GM19035 (cell line): ENCODE measurements at regions not wholly inside any gene's neighbourhood (a gene's known extent, or its start where the extent isn't known, plus 50 kb on each side); places are given as distances from the start of the nearest gene placed in this dataset.
"Not testable (repeated sequence)": the region's sequence is repeated elsewhere in the genome, so short reads cannot be mapped to it uniquely, and the experiment has no call there.

Experiments
- ATAC-seq: cut with Tn5 transposase; IDR thresholded peaks from one replicate; pipeline ENCODE4 v1.9.1; 2021; ENCODE audit not compliant: unreplicated experiment

DNA sequence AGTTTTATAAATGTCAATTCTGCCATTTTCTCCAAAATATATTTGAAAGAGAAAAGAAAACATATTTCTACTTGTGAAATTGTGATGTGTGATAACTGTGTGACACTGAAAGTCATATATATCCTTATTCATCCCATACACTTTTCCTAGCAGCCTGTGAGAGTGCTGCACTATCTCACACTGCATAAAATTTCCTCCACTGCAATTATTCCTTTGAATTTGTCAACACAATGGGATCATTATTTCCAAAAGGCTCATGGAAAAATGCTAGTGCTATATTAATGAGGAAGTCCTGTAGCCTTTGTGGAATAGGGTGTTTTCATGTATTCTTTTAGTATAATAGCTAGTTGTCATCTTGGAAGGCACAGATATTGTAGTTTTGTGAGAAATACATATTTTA is 504.1 kb downstream of the RPL10L start:
- ATAC-seq, result no peak

DNA sequence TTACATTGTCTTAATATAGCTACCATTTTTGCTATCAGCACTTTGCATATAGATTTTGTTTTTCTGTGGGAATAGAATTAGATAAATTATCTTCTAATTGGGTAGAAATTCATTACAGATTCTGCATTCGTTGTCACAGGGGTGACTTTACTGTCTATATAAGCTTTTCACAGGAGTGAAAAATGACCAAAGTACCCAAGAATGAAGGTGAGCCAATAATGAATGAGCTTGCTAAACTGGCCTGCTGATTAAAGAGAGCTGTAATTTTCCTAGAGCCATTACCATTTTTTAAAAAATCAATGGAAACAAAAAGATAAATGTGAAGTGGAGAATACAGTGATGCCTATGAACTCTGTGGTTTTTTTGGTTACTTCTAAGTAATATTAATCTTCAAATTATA is 504.6 kb downstream of the RPL10L start:
- no peak for ATAC-seq

DNA sequence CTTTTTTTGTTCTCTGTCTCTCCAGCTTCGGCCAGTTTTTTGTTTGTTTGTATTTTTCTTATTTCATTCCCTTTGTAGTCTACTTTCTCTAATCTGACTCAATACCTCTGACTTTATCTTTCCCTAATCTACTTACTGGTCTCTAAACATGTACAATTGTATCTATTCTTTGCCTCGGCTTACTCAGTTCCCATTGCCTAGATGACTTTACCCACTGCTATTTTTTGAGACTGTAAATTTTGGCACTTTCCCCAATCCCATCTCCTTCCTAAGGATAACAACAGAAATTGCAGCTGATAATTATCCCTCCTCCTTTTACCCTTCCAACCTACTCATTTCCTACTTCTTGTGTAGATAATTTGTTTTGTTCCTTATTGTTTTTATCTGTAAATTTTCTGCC is 511.1 kb downstream of the RPL10L start:
- no peak for ATAC-seq

DNA sequence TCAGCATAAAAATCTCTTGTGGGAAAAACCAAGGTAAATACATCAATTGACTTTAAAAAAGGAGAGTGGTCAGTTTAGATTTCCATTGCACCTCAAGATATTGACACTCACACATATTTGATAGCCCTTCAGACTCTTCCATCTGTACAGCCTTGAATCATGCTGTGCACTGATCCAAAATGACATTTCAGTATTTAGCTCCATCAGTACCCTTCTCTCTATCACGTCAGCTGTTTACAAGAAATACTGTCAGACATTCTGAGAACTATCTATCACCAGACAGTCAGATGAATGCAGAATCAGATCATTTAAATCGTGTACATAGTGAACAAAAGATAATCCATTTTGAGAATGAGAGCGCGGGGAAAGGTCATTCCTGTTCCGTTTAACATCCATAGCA is 511.9 kb downstream of the RPL10L start:
- ATAC-seq, result no peak

DNA sequence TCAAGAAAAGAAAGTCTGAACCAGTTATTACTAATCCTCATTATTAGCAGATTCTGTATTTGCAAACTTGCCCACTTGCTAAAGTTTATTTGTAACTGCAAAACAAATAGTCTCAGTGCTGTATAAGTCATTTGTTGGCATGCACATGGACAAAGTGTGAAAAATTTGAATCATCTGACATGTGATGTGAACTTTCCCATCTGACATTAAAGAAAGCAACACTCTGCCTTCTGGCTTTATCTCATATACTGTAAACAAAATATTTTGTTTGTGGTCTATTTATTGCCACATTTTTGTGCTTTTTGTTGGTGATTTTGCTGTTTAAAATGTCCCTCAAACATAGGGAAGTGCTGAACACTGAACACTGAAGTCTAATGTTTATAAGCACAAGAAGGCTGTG is 513.8 kb downstream of the RPL10L start:
- no peak for ATAC-seq

DNA sequence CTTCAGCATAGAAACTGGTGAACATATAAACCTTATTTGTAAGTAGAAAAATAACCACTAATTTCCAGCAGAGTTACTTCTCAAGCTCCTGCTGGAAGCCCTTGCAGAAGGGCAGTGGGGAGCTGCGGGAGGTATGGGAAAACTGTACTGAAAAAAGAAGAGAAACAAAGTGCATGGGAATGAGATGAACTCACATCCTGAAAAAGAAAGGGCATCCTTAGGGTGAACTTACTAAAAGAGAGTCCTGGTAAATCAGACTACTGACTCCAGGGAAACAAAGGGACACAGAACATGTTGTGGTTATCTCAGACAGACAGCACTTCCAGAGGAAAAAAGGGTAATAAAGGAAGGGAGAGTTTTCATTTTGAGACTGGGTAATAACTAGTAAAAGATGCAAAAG is 515.1 kb downstream of the RPL10L start:
- ATAC-seq, result no peak

DNA sequence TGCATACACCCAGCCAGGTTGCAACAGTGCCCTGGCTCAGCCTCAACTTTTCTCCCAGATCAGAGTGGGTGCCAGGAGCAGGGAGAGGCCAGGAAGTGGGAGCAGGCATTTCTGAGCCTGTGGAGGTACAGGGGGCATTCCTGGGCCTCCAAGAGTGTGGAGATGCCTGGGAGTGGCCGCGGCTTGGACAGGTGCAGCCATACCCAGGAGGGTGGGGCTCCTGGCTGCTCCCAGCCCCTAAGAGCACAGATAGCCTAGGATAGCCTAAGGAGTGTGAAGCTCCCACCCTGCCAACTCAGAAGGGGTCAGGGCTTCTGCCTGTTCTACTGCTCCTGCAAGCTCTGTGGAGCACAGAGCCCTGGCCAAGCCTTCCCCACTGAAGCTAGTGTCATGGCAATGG is 543.4 kb downstream of the RPL10L start:
- no peak for ATAC-seq

DNA sequence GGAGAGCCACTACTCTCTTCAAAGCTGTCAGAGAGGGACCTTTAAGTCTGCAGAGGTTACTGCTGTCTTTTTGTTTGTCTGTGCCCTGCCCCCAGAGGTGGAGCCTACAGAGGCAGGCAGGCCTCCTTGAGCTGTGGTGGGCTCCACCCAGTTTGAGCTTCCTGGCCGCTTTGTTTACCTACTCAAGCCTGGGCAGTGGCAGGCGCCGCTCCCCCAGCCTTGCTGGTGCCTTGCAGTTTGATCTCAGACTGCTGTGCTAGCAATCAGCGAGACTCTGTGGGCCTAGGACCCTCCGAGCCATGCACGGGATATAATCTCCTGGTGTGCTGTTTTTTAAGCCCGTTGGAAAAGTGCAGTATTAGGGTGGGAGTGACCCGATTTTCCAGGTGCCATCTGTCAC is 550.7 kb downstream of the RPL10L start:
- ATAC-seq, result not testable (repeated sequence)

DNA sequence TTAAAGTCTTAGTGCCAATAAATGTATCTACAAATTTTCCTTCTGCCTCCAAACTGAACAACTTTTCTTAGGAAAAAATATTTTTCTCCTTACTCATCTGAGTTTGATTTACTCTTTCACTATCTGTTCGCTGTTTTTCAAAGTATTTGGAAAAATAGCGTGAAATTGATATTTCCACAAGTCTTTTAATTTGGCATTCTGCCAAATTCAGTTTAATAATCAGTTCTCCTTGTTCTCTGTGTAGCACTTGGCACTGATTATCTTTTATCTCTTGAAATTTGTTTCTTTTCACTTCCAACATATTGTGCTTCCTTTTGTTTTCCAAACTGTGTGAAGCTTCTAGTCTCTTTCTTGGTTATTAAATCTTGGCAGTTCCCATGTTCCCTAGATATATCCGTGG is 559.8 kb downstream of the RPL10L start:
- no peak for ATAC-seq

DNA sequence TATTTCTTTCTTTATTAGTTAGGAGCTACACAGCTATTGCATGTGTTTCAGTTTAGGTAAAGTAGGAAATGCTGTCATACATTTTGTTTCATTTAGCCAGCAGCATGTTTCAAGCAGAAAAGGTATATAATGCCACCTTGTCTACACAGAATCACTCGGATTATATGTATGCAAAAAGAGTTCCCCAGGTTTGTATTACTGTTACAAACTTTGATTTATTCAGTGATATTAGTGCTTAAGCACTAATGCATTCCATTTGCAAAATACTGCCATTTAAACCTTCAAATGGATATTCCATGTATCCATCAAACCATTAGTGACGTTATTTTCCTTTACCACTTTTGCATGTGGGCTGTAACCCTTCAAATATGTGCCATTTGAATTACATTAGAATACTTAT is 564.0 kb downstream of the RPL10L start:
- ATAC-seq, result no peak

DNA sequence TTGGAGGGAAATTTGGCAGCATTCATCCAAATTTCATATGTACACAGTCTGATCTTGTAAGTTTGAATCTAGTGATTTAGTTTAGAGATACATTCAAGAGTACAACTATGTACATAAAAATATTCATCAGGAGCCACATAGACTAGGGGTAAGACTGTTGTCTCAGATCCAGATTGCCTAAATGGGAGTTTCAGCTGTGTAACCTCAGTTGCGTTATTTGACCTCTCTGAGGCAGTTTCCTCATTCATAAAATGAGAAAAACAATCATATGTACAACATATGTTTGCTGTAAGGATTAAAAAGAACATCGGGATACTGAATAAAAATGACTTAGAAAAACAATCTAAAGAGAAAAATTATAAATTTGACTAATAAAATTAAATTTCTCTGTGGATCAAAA is 577.5 kb downstream of the RPL10L start:
- ATAC-seq, result no peak

DNA sequence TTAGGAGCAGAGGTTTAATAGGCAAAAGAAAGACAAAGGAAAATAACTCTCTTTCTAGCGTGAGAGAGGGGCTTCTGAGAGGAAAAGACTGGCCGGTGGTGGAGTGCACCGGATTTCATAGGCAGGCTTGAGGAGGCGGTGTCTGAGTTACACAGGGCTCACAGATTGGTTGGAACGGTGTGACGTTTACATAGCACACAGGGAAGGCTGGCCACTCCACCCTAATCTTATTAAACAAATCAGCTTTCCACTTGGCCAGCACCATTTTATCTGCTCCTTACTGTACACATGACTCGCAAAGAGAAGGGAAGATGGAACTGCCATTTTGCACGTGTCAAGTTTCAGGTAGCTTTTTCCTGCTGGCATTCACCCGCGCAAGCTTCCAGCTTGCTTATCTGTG is 587.7 kb downstream of the RPL10L start:
- ATAC-seq, result no peak

DNA sequence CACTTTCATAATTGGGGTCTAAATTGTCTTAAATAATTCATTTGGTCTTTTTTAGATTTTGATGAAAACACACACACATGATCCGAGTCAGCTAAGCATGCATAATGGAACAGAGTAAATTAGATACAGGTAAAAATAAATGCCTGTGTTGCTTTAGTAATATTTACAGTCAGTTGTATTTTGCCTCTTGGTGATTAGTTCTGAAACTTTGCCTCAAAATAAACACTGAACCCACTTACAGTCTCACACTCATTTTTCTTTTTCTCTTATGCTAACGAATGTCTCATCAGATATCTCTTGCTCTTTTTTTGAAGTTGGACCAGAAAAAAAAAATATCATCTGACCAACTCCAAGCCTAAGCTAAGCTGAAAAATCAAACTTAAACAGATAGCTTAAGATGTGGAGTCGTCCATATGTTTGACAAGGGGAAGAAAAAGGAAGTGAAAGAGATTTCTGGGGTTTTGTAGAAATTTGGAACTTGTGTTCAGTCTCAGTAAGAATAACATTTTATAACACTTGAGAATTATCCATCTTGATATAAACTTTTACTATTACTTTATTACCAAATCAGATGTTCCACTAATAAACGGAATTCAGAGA is 592.5 kb downstream of the RPL10L start:
- ATAC-seq, result no peak

DNA sequence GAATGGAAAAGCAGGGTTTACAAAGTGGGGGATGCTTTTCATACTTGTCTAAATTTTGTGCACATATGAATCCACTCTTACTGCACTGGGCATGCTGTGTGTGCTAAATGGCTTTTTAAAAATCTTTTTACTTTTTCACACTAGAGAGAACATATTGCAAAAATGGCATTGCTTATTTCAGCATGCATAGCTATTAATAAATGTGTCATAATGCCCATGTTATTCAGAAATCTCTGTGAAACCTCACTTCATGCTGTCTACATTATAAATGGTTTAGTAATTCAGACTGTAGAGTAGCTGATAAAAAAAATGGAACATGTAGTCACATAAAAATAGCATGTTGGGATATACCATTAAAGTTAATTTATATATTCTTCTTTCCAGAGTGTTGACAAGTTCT is 593.8 kb downstream of the RPL10L start:
- no peak for ATAC-seq

DNA sequence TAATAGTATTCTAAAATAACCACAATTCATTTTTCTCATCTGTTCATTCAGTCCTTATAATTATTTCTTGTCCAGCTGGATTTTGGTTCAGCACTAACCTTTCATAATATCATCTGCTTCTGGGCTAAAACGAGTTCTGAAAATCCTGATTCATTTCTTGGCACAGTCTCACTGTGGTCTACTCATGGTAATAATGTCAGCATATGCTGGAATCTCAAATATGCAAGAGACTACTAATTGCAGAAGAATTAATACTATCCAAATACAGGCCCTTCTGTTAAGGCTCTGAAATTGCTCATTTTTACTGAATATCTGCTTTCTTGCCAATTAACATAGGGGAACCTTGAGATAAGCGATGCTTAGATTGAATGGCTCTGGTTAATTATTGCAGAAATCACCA is 597.1 kb downstream of the RPL10L start:
- ATAC-seq, result no peak

DNA sequence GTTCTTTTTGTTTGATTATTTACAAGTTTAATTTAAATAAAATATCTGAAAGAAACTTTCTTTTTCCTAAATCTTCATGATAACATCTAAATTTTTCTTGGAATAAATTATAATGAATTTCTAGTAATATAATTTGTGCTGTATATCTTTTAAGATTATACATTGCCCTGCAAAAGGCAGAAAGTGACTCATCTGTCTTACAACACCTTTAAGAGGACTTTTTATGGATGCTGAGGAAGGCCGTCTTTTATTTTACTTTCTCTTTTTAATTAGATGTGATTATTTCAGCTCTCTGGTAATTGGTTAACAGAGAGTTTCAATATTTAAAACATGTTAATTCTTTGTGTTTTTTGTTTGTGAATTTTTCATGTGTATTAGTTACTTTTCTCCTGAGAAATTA is 598.4 kb downstream of the RPL10L start:
- ATAC-seq, result no peak

DNA sequence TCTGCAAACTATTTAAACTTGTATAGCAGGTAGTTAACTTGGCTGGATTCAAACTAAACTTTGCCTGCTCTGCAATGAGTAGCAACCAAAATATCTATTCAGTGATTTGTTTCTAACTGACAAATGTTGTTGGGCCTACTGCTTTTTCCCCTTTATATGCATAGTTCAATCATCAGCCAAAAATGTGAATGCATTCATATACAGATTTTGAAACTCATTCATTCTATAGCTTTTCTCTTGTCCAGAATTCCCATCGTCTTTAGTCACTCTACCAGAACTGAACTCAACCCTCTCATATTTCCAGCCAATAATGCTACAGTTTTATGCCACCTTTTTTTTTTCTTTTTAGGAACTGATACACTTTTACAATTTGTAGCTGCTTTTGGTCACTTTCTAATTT is 599.8 kb downstream of the RPL10L start:
- ATAC-seq, result no peak

DNA sequence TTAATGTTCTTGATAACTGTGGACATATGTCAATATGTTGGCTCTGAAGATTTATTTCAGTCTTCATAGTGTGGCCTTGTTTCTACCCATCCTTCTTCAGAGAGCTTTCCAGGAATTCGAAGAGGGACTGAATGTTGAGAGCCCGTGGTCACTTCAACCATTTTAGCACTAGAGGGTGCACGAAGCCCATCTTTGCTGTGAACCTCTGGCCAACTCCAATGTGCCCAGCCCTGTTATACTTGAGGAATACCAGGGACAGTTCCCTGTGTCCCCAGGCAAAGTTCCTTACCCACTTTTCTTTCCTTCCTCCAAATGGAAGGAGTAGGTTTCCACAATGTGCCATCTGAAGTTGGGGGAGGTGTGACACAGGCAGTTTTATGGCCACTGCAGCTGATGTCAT is 603.5 kb downstream of the RPL10L start:
- ATAC-seq, result no peak

DNA sequence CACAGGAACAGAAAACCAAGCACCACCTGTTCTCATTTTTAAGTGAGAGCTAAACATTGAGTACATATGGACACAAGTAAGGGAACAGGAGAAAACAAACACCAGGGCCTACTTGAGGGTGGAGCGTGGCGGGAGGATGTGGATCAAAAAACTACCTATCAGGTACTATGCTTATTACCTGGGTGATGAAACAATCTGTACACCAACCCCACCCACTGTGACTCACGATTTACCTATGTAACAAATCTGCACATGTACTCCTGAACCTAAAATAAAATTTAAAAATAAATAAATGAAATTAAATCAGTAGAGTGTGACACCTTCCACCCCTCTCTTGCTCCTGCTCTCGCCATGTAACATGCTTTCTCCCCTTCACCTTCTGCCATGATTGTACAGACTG is 615.5 kb downstream of the RPL10L start:
- ATAC-seq, result no peak

DNA sequence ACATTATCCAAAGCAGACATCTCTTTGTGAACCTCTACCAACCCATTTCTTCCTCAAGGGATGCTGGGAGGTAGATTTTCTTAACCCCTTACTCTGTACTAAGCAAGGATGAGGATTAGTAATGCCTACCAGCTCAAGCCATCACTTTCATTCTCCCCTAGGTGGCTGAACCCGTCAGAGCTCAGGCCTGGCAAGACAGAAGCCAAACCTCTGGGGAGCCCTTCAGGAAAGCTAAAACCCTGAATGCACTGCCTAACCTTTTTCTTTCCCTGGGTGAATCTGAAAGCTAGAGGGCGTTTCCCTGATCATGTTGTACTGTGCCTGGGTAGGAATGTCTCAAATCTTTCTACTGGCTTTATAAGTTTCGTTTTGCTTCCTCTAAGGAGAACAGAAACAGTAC is 617.3 kb downstream of the RPL10L start:
- no peak for ATAC-seq

DNA sequence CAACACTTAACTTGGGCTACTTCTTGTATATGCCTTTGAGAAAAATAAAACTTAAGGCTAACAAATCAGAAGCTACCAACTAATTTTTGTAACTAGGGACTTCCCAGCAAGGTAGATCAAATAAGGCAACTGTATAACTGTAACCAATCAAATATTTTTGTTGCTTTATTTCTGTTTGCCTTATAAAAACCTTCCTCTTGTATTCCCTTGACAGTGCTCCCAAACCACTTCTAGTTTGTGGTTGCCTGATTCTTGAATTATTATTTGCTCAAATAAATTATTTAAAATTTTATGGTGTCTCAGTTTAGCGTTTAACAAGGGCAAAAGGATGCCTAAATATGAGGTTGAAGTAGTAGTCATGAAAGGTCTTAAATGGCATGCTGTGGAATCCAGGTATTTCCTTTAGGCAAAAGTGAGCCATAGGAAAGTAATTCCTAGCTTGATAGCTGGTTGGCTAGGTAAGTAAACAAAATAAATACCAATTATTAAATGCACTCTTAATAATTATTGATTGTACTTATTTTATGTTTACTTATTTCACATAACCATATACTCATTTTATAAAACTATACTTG is 632.6 kb downstream of the RPL10L start:
- ATAC-seq, result no peak

DNA sequence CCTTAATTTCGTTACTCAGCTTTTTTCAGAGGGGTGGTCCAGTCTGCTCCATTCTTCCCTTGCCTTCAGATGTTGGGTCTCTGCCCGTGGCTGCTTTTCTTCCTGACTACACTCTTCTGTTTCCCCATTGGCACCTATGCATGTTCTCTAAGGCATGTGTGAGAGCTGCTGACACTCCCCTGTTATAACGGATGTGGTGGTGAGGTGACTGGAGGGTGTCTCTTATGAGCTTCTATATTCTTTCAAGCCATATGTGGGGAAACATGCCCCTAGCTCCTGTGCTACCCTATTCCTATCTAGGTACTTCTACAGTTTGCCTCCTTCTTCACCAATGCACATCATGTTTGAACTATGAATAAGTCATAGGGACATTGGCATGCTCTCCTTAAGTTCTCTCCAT is 643.2 kb downstream of the RPL10L start:
- no peak for ATAC-seq

DNA sequence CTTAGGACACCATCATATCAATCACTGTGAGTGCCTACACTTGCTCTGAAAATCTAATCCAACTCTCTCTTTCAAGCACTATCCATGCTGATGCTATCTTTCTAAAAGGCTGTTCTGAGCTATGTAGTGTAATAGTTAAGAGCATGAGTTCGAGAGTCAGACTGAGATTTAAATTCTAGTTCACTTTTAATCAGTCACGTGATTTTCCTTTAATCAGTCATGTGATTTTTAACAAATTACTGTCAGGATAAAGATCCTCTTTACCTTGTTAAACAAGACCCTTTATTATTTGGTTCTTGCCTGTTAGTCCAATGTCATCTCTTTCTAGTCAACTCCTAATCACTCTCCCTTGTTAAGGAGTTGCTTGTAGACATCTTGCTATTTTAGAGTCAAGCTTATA is 653.0 kb downstream of the RPL10L start:
- no peak for ATAC-seq
